Osteocyte (in vitro differentiated cells): ENCODE measurements at regions not wholly inside any gene's neighbourhood (a gene's known extent, or its start where the extent isn't known, plus 50 kb on each side); places are given as distances from the start of the nearest gene placed in this dataset.
A peak's percentile ranks its signal among the peaks of the same experiment; 100 is the strongest.

ENCODE experiments used
- DNase-seq: peaks from one replicate; pipeline ENCODE4 v3.0.0; 2021; ENCODE audit warnings: mixed read lengths; ENCODE audit not compliant: unreplicated experiment; ENCODE audit errors: extremely low spot score
- H3K27ac Mint-ChIP-seq: one replicate; pipeline ENCODE4 v1.8.0; 2021; ENCODE audit warnings: mild to moderate bottlenecking, mixed read lengths; ENCODE audit not compliant: unreplicated experiment
- H3K27me3 Mint-ChIP-seq: one replicate; pipeline ENCODE4 v1.8.0; 2021; ENCODE audit warnings: mixed read lengths; ENCODE audit not compliant: unreplicated experiment
- H3K36me3 Mint-ChIP-seq: one replicate; pipeline ENCODE4 v1.8.0; 2021; ENCODE audit warnings: mixed read lengths; ENCODE audit not compliant: unreplicated experiment
- H3K4me1 Mint-ChIP-seq: one replicate; pipeline ENCODE4 v1.8.0; 2021; ENCODE audit warnings: mixed read lengths; ENCODE audit not compliant: unreplicated experiment
- H3K4me3 Mint-ChIP-seq: one replicate; pipeline ENCODE4 v1.8.0; 2021; ENCODE audit warnings: mild to moderate bottlenecking, moderate library complexity, mixed read lengths; ENCODE audit not compliant: unreplicated experiment
- H3K9me3 Mint-ChIP-seq: one replicate; pipeline ENCODE4 v1.8.0; 2021; ENCODE audit warnings: mixed read lengths; ENCODE audit not compliant: unreplicated experiment
- CTCF ChIP-seq: fragments of 200-600 bp; sonication (generic); IDR thresholded peaks from 2 replicates; pipeline ENCODE4 v1.5.0; 2021; ENCODE audit warnings: antibody characterized with exemption, mild to moderate bottlenecking, moderate library complexity

GRCh38 chr7:47711776-47712175, 129.9 kb upstream of the TNS3 start:
- Mint-ChIP-seq H3K4me1 (peaks cover 1% of the 10 kb centered on the region), H3K9me3 (no peaks in the 10 kb centered on the region), H3K27me3 (no peaks in the 10 kb centered on the region), H3K36me3 (no peaks in the 10 kb centered on the region), H3K27ac (no peak overlapping the region), H3K4me3 (no peak overlapping the region)
- no peak for TF ChIP-seq CTCF
- DNase-seq = peak; percentile 67

GRCh38 chr7:47710201-47710935, 128.5 kb upstream of the TNS3 start:
- Mint-ChIP-seq H3K9me3 (no peaks in the 10 kb centered on the region), H3K27me3 (no peaks in the 10 kb centered on the region), H3K27ac (no peak overlapping the region), H3K4me3 (no peak overlapping the region), H3K4me1 (peaks cover 6% of the 10 kb centered on the region), H3K36me3 (no peaks in the 10 kb centered on the region)
- DNase-seq = peak; percentile 66
- TF ChIP-seq CTCF = no peak

- H3K27ac Mint-ChIP-seq = no peak overlapping the region
- DNase-seq = peak; percentile 75
- TF ChIP-seq CTCF = no peak
- no peaks in the 10 kb centered on the region for H3K36me3 Mint-ChIP-seq
- H3K4me1 Mint-ChIP-seq = peaks cover 13% of the 10 kb centered on the region
- no peaks in the 10 kb centered on the region for H3K9me3 Mint-ChIP-seq
- no peaks in the 10 kb centered on the region for H3K27me3 Mint-ChIP-seq
- H3K4me3 Mint-ChIP-seq = no peak overlapping the region
Measured at GRCh38 chr7:47709451-47709850, 127.5 kb upstream of the TNS3 start.

GRCh38 chr7:47709051-47709450, 127.1 kb upstream of the TNS3 start:
- peak; percentile 56 for DNase-seq
- H3K27ac Mint-ChIP-seq = no peak overlapping the region
- no peaks in the 10 kb centered on the region for H3K9me3 Mint-ChIP-seq
- no peak for TF ChIP-seq CTCF
- H3K4me1 Mint-ChIP-seq = peaks cover 14% of the 10 kb centered on the region
- no peaks in the 10 kb centered on the region for H3K36me3 Mint-ChIP-seq
- no peaks in the 10 kb centered on the region for H3K27me3 Mint-ChIP-seq
- no peak overlapping the region for H3K4me3 Mint-ChIP-seq

GRCh38 chr7:47707583-47707982, 125.7 kb upstream of the TNS3 start:
- no peaks in the 10 kb centered on the region for H3K27me3 Mint-ChIP-seq
- H3K4me3 Mint-ChIP-seq = no peak overlapping the region
- peaks cover 3% of the 10 kb centered on the region for H3K36me3 Mint-ChIP-seq
- H3K9me3 Mint-ChIP-seq = no peaks in the 10 kb centered on the region
- no peak overlapping the region for H3K27ac Mint-ChIP-seq
- DNase-seq = peak; percentile 1
- no peak for TF ChIP-seq CTCF
- H3K4me1 Mint-ChIP-seq = peaks cover 14% of the 10 kb centered on the region
